ACC112 (cell line): ENCODE measurements at regions not wholly inside any gene's neighbourhood (a gene's known extent, or its start where the extent isn't known, plus 50 kb on each side); places are given as distances from the start of the nearest gene placed in this dataset.

Experiments used
- H2AFZ ChIP-seq: fragments of 200-600 bp; sonication (generic); one replicate; pipeline ENCODE4 v1.6.0; 2017; ENCODE audit warnings: antibody characterized with exemption, low read length; ENCODE audit not compliant: unreplicated experiment
- H3K27ac ChIP-seq: fragments of 200-600 bp; sonication (generic); 2 replicates; pipeline ENCODE4 v1.5.1; 2014; ENCODE audit warnings: low read depth, mild to moderate bottlenecking, antibody characterized with exemption, low read length, moderate library complexity
- H3K27me3 ChIP-seq: fragments of 200-600 bp; sonication (generic); 2 replicates; pipeline ENCODE4 v1.6.1; 2014; ENCODE audit warnings: mild to moderate bottlenecking, antibody characterized with exemption, low read length, moderate library complexity, mixed read lengths; ENCODE audit not compliant: insufficient read depth
- H3K36me3 ChIP-seq: fragments of 200-600 bp; sonication (generic); 2 replicates; pipeline ENCODE4 v1.6.1; 2016; ENCODE audit warnings: mild to moderate bottlenecking, antibody characterized with exemption, low read length, moderate library complexity, mixed read lengths; ENCODE audit not compliant: insufficient read depth
- H3K4me1 ChIP-seq: fragments of 200-600 bp; sonication (generic); one replicate; pipeline ENCODE4 v1.6.1; 2016; ENCODE audit warnings: low read length, mixed read lengths; ENCODE audit not compliant: insufficient read depth, unreplicated experiment, control insufficient read depth
- H3K4me3 ChIP-seq: fragments of 200-600 bp; sonication (generic); 2 replicates; pipeline ENCODE4 v1.5.1; 2014; ENCODE audit warnings: mild to moderate bottlenecking, low read depth, low read length
- H3K79me2 ChIP-seq: fragments of 200-600 bp; sonication (generic); one replicate; pipeline ENCODE4 v1.6.0; 2016; ENCODE audit warnings: low read length; ENCODE audit not compliant: control insufficient read depth, unreplicated experiment, insufficient read depth

GRCh38 chr18:72470391-72470790 is 73.8 kb downstream of the CBLN2 start:
- H3K4me3 ChIP-seq: no peak overlapping the region
- no peak overlapping the region for H2AFZ ChIP-seq
- no peaks in the 10 kb centered on the region for H3K4me1 ChIP-seq
- H3K27ac ChIP-seq: no peak overlapping the region
- H3K27me3 ChIP-seq: no peaks in the 10 kb centered on the region
- H3K79me2 ChIP-seq: no peaks in the 10 kb centered on the region
- H3K36me3 ChIP-seq: no peaks in the 10 kb centered on the region

GRCh38 chr18:72468021-72468710 is 76.0 kb downstream of the CBLN2 start:
- H3K79me2 ChIP-seq: no peaks in the 10 kb centered on the region
- H3K27ac ChIP-seq: no peak overlapping the region
- H2AFZ ChIP-seq: no peak overlapping the region
- no peaks in the 10 kb centered on the region for H3K27me3 ChIP-seq
- no peak overlapping the region for H3K4me3 ChIP-seq
- no peaks in the 10 kb centered on the region for H3K4me1 ChIP-seq
- H3K36me3 ChIP-seq: no peaks in the 10 kb centered on the region

- Histone ChIP-seq H2AFZ (no peak overlapping the region), H3K36me3 (no peaks in the 10 kb centered on the region), H3K4me3 (no peak overlapping the region), H3K27me3 (no peaks in the 10 kb centered on the region), H3K27ac (no peak overlapping the region), H3K4me1 (no peaks in the 10 kb centered on the region), H3K79me2 (no peaks in the 10 kb centered on the region)
These were observed 83.9 kb downstream of the CBLN2 start for GRCh38 chr18:72460210-72460680.

- H2AFZ ChIP-seq: no peak overlapping the region
- no peak overlapping the region for H3K27ac ChIP-seq
- H3K79me2 ChIP-seq: no peaks in the 10 kb centered on the region
- H3K36me3 ChIP-seq: no peaks in the 10 kb centered on the region
- no peaks in the 10 kb centered on the region for H3K27me3 ChIP-seq
- H3K4me3 ChIP-seq: no peak overlapping the region
- H3K4me1 ChIP-seq: no peaks in the 10 kb centered on the region
These were observed 85.9 kb downstream of the CBLN2 start for GRCh38 chr18:72458271-72458670.

- Histone ChIP-seq H3K79me2 (no peaks in the 10 kb centered on the region), H3K27me3 (no peaks in the 10 kb centered on the region), H3K36me3 (no peaks in the 10 kb centered on the region), H3K4me3 (no peak overlapping the region), H2AFZ (no peak overlapping the region), H3K27ac (no peak overlapping the region), H3K4me1 (no peaks in the 10 kb centered on the region)
These were observed 87.3 kb downstream of the CBLN2 start for GRCh38 chr18:72456802-72457201.

GRCh38 chr18:72452328-72452727 is 91.8 kb downstream of the CBLN2 start:
- no peaks in the 10 kb centered on the region for H3K36me3 ChIP-seq
- H3K4me3 ChIP-seq: no peak overlapping the region
- H3K27me3 ChIP-seq: no peaks in the 10 kb centered on the region
- H3K79me2 ChIP-seq: no peaks in the 10 kb centered on the region
- no peak overlapping the region for H2AFZ ChIP-seq
- H3K27ac ChIP-seq: no peak overlapping the region
- no peaks in the 10 kb centered on the region for H3K4me1 ChIP-seq

- no peak overlapping the region for H2AFZ ChIP-seq
- H3K27ac ChIP-seq: no peak overlapping the region
- no peaks in the 10 kb centered on the region for H3K27me3 ChIP-seq
- no peaks in the 10 kb centered on the region for H3K36me3 ChIP-seq
- H3K79me2 ChIP-seq: no peaks in the 10 kb centered on the region
- no peaks in the 10 kb centered on the region for H3K4me1 ChIP-seq
- no peak overlapping the region for H3K4me3 ChIP-seq
These were observed 99.4 kb downstream of the CBLN2 start for GRCh38 chr18:72444798-72445155.

- no peak overlapping the region for H2AFZ ChIP-seq
- H3K79me2 ChIP-seq: no peaks in the 10 kb centered on the region
- H3K27me3 ChIP-seq: no peaks in the 10 kb centered on the region
- no peak overlapping the region for H3K27ac ChIP-seq
- H3K4me3 ChIP-seq: no peak overlapping the region
- no peaks in the 10 kb centered on the region for H3K4me1 ChIP-seq
- no peaks in the 10 kb centered on the region for H3K36me3 ChIP-seq
These were observed 99.9 kb downstream of the CBLN2 start for GRCh38 chr18:72444111-72444797.

GRCh38 chr18:72436401-72436800 is 107.7 kb downstream of the CBLN2 start:
- Histone ChIP-seq H2AFZ (no peak overlapping the region), H3K79me2 (no peaks in the 10 kb centered on the region), H3K27me3 (no peaks in the 10 kb centered on the region), H3K4me3 (no peak overlapping the region), H3K4me1 (no peaks in the 10 kb centered on the region), H3K27ac (no peak overlapping the region), H3K36me3 (no peaks in the 10 kb centered on the region)

- Histone ChIP-seq H3K36me3 (no peaks in the 10 kb centered on the region), H2AFZ (no peak overlapping the region), H3K79me2 (no peaks in the 10 kb centered on the region), H3K27ac (no peak overlapping the region), H3K4me1 (no peaks in the 10 kb centered on the region), H3K27me3 (no peaks in the 10 kb centered on the region), H3K4me3 (no peak overlapping the region)
These were observed 110.4 kb downstream of the CBLN2 start for GRCh38 chr18:72433756-72434155.

GRCh38 chr18:72427721-72428120 is 116.4 kb downstream of the CBLN2 start:
- no peaks in the 10 kb centered on the region for H3K4me1 ChIP-seq
- no peaks in the 10 kb centered on the region for H3K27me3 ChIP-seq
- H2AFZ ChIP-seq: no peak overlapping the region
- H3K27ac ChIP-seq: no peak overlapping the region
- no peaks in the 10 kb centered on the region for H3K36me3 ChIP-seq
- H3K79me2 ChIP-seq: no peaks in the 10 kb centered on the region
- H3K4me3 ChIP-seq: no peak overlapping the region
